ENCODE measurements at regions not wholly inside any gene's neighbourhood (a gene's known extent, or its start where the extent isn't known, plus 50 kb on each side); places are given as distances from the start of the nearest gene placed in this dataset.
"Not testable (repeated sequence)": the region's sequence is repeated elsewhere in the genome, so short reads cannot be mapped to it uniquely, and the experiment has no call there.

- TF ChIP-seq CTCF (IDR thresholded peaks at IDR 0.05; ENCODE audit: borderline replicate concordance): no peak
- no peaks in the 10 kb centered on the region for H3K9me3 ChIP-seq (replicated peaks)
- DNase-seq: no peak
- intact Hi-C loops (cut with micrococcal nuclease): no loop called here
- no peak overlapping the region for H3K4me3 ChIP-seq
- H3K27me3 ChIP-seq (ENCODE audit: low read depth): no peaks in the 10 kb centered on the region
- H3K4me1 ChIP-seq: no peaks in the 10 kb centered on the region
- no peaks in the 10 kb centered on the region for H3K36me3 ChIP-seq
- H3K27ac ChIP-seq (replicated peaks): no peak overlapping the region
These were observed 603.6 kb downstream of the FBXO15 start for GRCh38 chr18:73544032-73544431.

- no peaks in the 10 kb centered on the region for H3K36me3 ChIP-seq
- DNase-seq: no peak
- intact Hi-C loops (cut with micrococcal nuclease): no loop called here
- H3K4me1 ChIP-seq: no peaks in the 10 kb centered on the region
- H3K27ac ChIP-seq (replicated peaks): no peak overlapping the region
- no peak for TF ChIP-seq CTCF (IDR thresholded peaks at IDR 0.05; ENCODE audit: borderline replicate concordance)
- H3K27me3 ChIP-seq (ENCODE audit: low read depth): no peaks in the 10 kb centered on the region
- H3K4me3 ChIP-seq: no peak overlapping the region
- no peaks in the 10 kb centered on the region for H3K9me3 ChIP-seq (replicated peaks)
These were observed 611.6 kb downstream of the FBXO15 start for GRCh38 chr18:73535990-73536389.

- Histone ChIP-seq H3K27me3 (ENCODE audit: low read depth) (no peaks in the 10 kb centered on the region), H3K4me1 (no peaks in the 10 kb centered on the region), H3K36me3 (no peaks in the 10 kb centered on the region), H3K9me3 (replicated peaks) (no peaks in the 10 kb centered on the region), H3K27ac (replicated peaks) (no peak overlapping the region), H3K4me3 (no peak overlapping the region)
- DNase-seq: no peak
- no peak for TF ChIP-seq CTCF (IDR thresholded peaks at IDR 0.05; ENCODE audit: borderline replicate concordance)
- intact Hi-C loops (cut with micrococcal nuclease): no loop called here
These were observed 612.4 kb downstream of the FBXO15 start for GRCh38 chr18:73535189-73535588.

- intact Hi-C loops (cut with micrococcal nuclease): no loop called here
- no peaks in the 10 kb centered on the region for H3K4me1 ChIP-seq
- no peaks in the 10 kb centered on the region for H3K9me3 ChIP-seq (replicated peaks)
- no peak for DNase-seq
- H3K4me3 ChIP-seq: no peak overlapping the region
- H3K27ac ChIP-seq (replicated peaks): no peak overlapping the region
- no peak for TF ChIP-seq CTCF (IDR thresholded peaks at IDR 0.05; ENCODE audit: borderline replicate concordance)
- no peaks in the 10 kb centered on the region for H3K27me3 ChIP-seq (ENCODE audit: low read depth)
- no peaks in the 10 kb centered on the region for H3K36me3 ChIP-seq
These were observed 616.0 kb downstream of the FBXO15 start for GRCh38 chr18:73531601-73532000.

- Histone ChIP-seq H3K27ac (replicated peaks) (no peak overlapping the region), H3K36me3 (no peaks in the 10 kb centered on the region), H3K4me3 (no peak overlapping the region), H3K4me1 (no peaks in the 10 kb centered on the region), H3K27me3 (ENCODE audit: low read depth) (no peaks in the 10 kb centered on the region), H3K9me3 (replicated peaks) (no peaks in the 10 kb centered on the region)
- no peak for DNase-seq
- no peak for TF ChIP-seq CTCF (IDR thresholded peaks at IDR 0.05; ENCODE audit: borderline replicate concordance)
- intact Hi-C loops (cut with micrococcal nuclease): no loop called here
These were observed 619.6 kb downstream of the FBXO15 start for GRCh38 chr18:73528066-73528465.

GRCh38 chr18:73520229-73520628, 627.4 kb downstream of the FBXO15 start:
- DNase-seq: no peak
- Histone ChIP-seq H3K9me3 (replicated peaks) (no peaks in the 10 kb centered on the region), H3K27me3 (ENCODE audit: low read depth) (no peaks in the 10 kb centered on the region), H3K36me3 (no peaks in the 10 kb centered on the region), H3K4me3 (no peak overlapping the region), H3K4me1 (no peaks in the 10 kb centered on the region), H3K27ac (replicated peaks) (no peak overlapping the region)
- intact Hi-C loops (cut with micrococcal nuclease): no loop called here
- TF ChIP-seq CTCF (IDR thresholded peaks at IDR 0.05; ENCODE audit: borderline replicate concordance): peak; percentile 14

GRCh38 chr18:73516056-73516455, 631.6 kb downstream of the FBXO15 start:
- DNase-seq; H3K27ac ChIP-seq (replicated peaks); H3K4me3 ChIP-seq; H3K27me3 ChIP-seq (ENCODE audit: low read depth); H3K4me1 ChIP-seq; H3K36me3 ChIP-seq; intact Hi-C loops (cut with micrococcal nuclease); H3K9me3 ChIP-seq (replicated peaks): not testable (repeated sequence)

Data from left ventricle myocardium inferior (tissue), 1 donor.